ENCODE measurements at regions not wholly inside any gene's neighbourhood (a gene's known extent, or its start where the extent isn't known, plus 50 kb on each side); places are given as distances from the start of the nearest gene placed in this dataset.

DNA sequence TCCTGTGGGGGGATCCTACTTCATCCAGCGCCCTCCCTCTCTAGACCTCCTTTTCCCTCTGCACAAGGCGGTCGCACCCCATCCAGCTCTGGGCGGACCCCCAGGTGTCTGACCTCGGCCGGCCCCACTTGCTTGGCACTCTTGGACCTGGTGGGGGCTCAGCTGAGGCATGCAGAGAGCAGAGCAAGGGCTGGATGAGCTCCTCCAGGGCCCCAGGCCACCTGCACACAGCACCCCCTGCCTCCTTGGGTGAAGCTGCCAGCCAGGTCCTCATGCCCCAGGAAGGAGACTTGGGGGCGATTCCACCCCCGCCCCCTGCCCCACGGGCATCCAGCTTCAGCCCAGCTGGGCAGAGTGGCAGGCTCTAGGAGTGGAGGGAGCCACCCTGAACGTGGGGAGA, 159.4 kb upstream of the GSE1 start:
- TF ChIP-seq EZH2 (IDR thresholded peaks at IDR 0.05) (no peak), FOXP2 (optimal IDR thresholded peaks at IDR 0.05; ENCODE audit: control extremely low read depth, extremely low read length, insufficient read depth) (no peak), POLR2AphosphoS5 (IDR thresholded peaks at IDR 0.05; ENCODE audit: borderline replicate concordance, low read depth, low read length) (no peak)
